A549 (cell line): ENCODE measurements at regions not wholly inside any gene's neighbourhood (a gene's known extent, or its start where the extent isn't known, plus 50 kb on each side); places are given as distances from the start of the nearest gene placed in this dataset.

ENCODE experiments used
- ATAC-seq, 2 experiments: fragments of 200-7000 bp in 1 of 2; fragments of >200 bp in 1 of 2; cut with Nextera tagmentation in 1 of 2; cut with Tn5 transposase in 1 of 2; 3 replicates each; pipeline versions ENCODE4 v1.8.0 to v1.9.1; 2018 to 2020; ENCODE audit warnings: mild to moderate bottlenecking in 1 of 2, moderate library complexity in 1 of 2
- CTCF ChIA-PET: fragments of 300-600 bp; sonication (Branson Sonifier 250); formaldehyde crosslinking; extraction: SDS; loops from one replicate; lab custom pipeline; 2021; ENCODE audit warnings: antibody characterized with exemption, inconsistent platforms; lab: Yijun Ruan, JAX
- POLR2A ChIA-PET: fragments of 350-600 bp; formaldehyde crosslinking; extraction: SDS; loops from one replicate; lab custom pipeline; 2021; ENCODE audit warnings: antibody characterized with exemption, inconsistent platforms; lab: Yijun Ruan, JAX
- DNase-seq, 2 experiments: peaks; one replicate each; pipeline versions ENCODE4 v3.0.0 to v3.0.0-alpha.2; 2011 to 2016; ENCODE audit warnings: low read depth in 1 of 2, low spot score in 1 of 2
- FAIRE-seq: peaks from 2 replicates; lab custom pipeline; 2011; peaks lifted over from hg19 to GRCh38; lab: Jason Lieb, UNC
- H3K27ac ChIP-seq, 2 experiments: fragments of >200 bp; sonication (Bioruptor Twin); formaldehyde crosslinking; 3 replicates each; pipeline ENCODE4 v1.5.1; 2016 to 2017
- H3K4me1 ChIP-seq: fragments of >200 bp; sonication (Bioruptor Twin); formaldehyde crosslinking; 3 replicates; pipeline ENCODE4 v1.6.1; 2016
- H3K4me2 ChIP-seq: fragments of >200 bp; sonication (Bioruptor Twin); formaldehyde crosslinking; 3 replicates; pipeline ENCODE4 v1.6.1; 2016
- H3K4me3 ChIP-seq: fragments of >200 bp; sonication (Bioruptor Twin); formaldehyde crosslinking; 3 replicates; pipeline ENCODE4 v1.5.1; 2016
- H3K9me3 ChIP-seq: fragments of >200 bp; sonication (Bioruptor Twin); formaldehyde crosslinking; 3 replicates; pipeline ENCODE4 v1.6.1; 2016
- BHLHE40 ChIP-seq: IDR thresholded peaks from 2 replicates; pipeline ENCODE4 v1.6.1; 2012; ENCODE audit warnings: low read depth, low read length, inconsistent platforms
- CBX2 ChIP-seq: fragments of 200-600 bp; sonication (generic); IDR thresholded peaks from 2 replicates; pipeline ENCODE4 v1.6.1; 2016; ENCODE audit warnings: low read depth, mild to moderate bottlenecking, borderline replicate concordance
- CEBPB ChIP-seq, 2 experiments: fragments of >200 bp in 1 of 2; sonication (Bioruptor Twin) in 1 of 2; formaldehyde crosslinking in 1 of 2; IDR thresholded peaks; 2 replicates each; pipeline ENCODE4 v1.6.1; 2012 to 2016
- EHMT2 ChIP-seq: fragments of 200-600 bp; sonication (generic); IDR thresholded peaks from 2 replicates; pipeline ENCODE4 v1.6.1; 2016; ENCODE audit warnings: antibody characterized with exemption, low read depth, mild to moderate bottlenecking, moderate library complexity
- HOXA7 ChIP-seq: fragments of 250-450 bp; sonication (Bioruptor Pico); IDR thresholded peaks from 2 replicates; pipeline ENCODE4 v1.5.0; 2020; ENCODE audit warnings: mild to moderate bottlenecking, moderate library complexity
- HOXB13 ChIP-seq: fragments of 250-450 bp; sonication (Bioruptor Pico); IDR thresholded peaks from 2 replicates; pipeline ENCODE4 v1.5.0; 2020; ENCODE audit warnings: low read depth, mild to moderate bottlenecking, moderate library complexity
- JUN ChIP-seq, 2 experiments: fragments of >200 bp; sonication (Bioruptor Twin); formaldehyde crosslinking; IDR thresholded peaks; 2 replicates in 1 of 2; 3 replicates in 1 of 2; pipeline ENCODE4 v1.6.1; 2016 to 2017
- MAFK ChIP-seq: fragments of 450-650 bp; IDR thresholded peaks from 2 replicates; pipeline ENCODE4 v1.6.1; 2014; ENCODE audit not compliant: partially characterized antibody
- NFE2L2 ChIP-seq: fragments of 150-350 bp; conservative IDR thresholded peaks from 2 replicates; pipeline ENCODE4 v1.6.1; 2014; ENCODE audit warnings: low read length
- NPAS2 ChIP-seq: fragments of 250-450 bp; sonication (Bioruptor Pico); IDR thresholded peaks from 2 replicates; pipeline ENCODE4 v1.8.0; 2022; ENCODE audit warnings: mild to moderate bottlenecking, moderate library complexity, borderline replicate concordance
- NR3C1 ChIP-seq: fragments of >200 bp; sonication (Bioruptor Twin); formaldehyde crosslinking; IDR thresholded peaks from 3 replicates; pipeline ENCODE4 v1.6.1; 2017
- PHF8 ChIP-seq: fragments of 200-600 bp; sonication (generic); IDR thresholded peaks from 2 replicates; pipeline ENCODE4 v1.6.1; 2016; ENCODE audit warnings: low read depth, mild to moderate bottlenecking, antibody characterized with exemption, moderate library complexity, borderline replicate concordance
- POLR2AphosphoS2 ChIP-seq: conservative IDR thresholded peaks from 2 replicates; pipeline ENCODE4 v1.6.1; 2012; ENCODE audit warnings: low read length, improper control_type of control experiment, inconsistent platforms
- RAD21 ChIP-seq, 2 experiments: fragments of >200 bp in 1 of 2; sonication (Bioruptor Twin) in 1 of 2; formaldehyde crosslinking in 1 of 2; IDR thresholded peaks in 1 of 2; conservative IDR thresholded peaks in 1 of 2; 2 replicates in 1 of 2; 3 replicates in 1 of 2; pipeline ENCODE4 v1.6.1; 2012 to 2018; ENCODE audit warnings: inconsistent platforms in 1 of 2
- SMC3 ChIP-seq: fragments of >200 bp; sonication (Bioruptor Twin); formaldehyde crosslinking; IDR thresholded peaks from 3 replicates; pipeline ENCODE4 v1.6.1; 2018; ENCODE audit warnings: inconsistent platforms
- SREBF2 ChIP-seq: fragments of 450-650 bp; IDR thresholded peaks from 2 replicates; pipeline ENCODE4 v1.6.1; 2014; ENCODE audit warnings: mild to moderate bottlenecking, moderate library complexity
- WGBS: methylation state at CpG from one replicate; pipeline ENCODE4 v1.1.6; 2017; ENCODE audit errors: missing lambda C conversion rate; 5-methylcytosine and 5-hydroxymethylcytosine counted together
- TF ChIP-seq, protein P1 (sequence below): fragments of >200 bp; sonication (Bioruptor Twin); formaldehyde crosslinking; IDR thresholded peaks from 3 replicates; pipeline ENCODE4 v1.5.1; 2016
- TF ChIP-seq, protein P2 (sequence below): fragments of 250-450 bp; sonication (Bioruptor Pico); IDR thresholded peaks from 2 replicates; pipeline ENCODE4 v1.5.0; 2021; ENCODE audit warnings: mild to moderate bottlenecking, moderate library complexity, borderline replicate concordance
- TF ChIP-seq, protein P3 (sequence below): fragments of 150-350 bp; IDR thresholded peaks from 2 replicates; pipeline ENCODE4 v1.6.1; 2014; ENCODE audit warnings: low read depth, mild to moderate bottlenecking, low read length
- TF ChIP-seq, protein P4 (sequence below): fragments of >200 bp; sonication (Bioruptor Twin); formaldehyde crosslinking; IDR thresholded peaks from 3 replicates; pipeline ENCODE4 v1.6.1; 2016

DNA sequence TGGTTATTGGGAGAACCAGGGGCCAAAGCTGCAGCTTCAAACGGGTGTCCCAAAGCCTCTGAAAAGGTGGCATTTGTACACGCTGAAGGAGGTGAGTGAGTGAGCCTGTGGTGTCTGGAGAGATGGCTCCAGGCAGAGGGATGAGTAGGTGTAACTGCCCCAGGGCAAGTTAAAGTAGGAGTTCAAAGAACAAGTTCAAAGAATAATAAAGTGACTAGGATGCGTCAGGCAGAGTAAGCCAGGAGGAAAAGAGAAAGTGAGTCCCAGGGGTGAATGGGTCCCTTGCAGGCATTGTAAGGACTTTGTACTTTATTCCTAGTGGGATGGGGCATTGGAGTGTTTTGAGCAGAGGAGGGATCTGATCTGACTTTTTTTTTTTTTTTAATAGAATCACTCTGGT lies 201.4 kb upstream of the PWP1 start:
- H3K4me1 ChIP-seq, result peaks cover 62% of the 10 kb centered on the region
- WGBS, result 52% methylated on average over 3 of the region's 3 CpGs
- ChIA-PET POLR2A (no interaction called here), CTCF (no interaction called here)
- ATAC-seq (no peak), FAIRE-seq (no peak), DNase-seq (no peak)
- H3K9me3 ChIP-seq, result no peaks in the 10 kb centered on the region
- no peak for TF ChIP-seq NFE2L2
- no peak for TF ChIP-seq PHF8
- no peak for TF ChIP-seq NR3C1
- no peak overlapping the region; a peak in 1 of 6 replicates for H3K27ac ChIP-seq
- no peak overlapping the region for H3K4me3 ChIP-seq
- H3K4me2 ChIP-seq, result peak overlapping the region; percentile 53

DNA sequence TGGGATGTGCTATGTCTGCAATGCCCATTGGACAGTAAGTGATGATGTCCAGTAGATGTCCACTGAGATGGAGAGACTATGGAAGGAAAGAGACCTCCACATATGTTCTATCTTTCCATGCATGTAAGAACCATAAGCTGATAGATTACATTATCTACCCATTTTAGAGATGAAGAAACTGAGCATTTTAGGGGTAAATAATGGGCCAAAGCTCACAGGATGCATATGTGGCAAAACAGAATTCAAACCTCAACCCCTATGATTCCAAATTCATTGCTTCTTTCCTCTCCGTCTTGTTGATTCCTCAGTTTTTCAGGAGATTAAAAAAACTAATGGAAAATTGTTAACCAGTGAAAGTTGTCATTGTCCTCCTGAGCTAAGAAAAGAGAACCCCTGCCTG lies 200.7 kb upstream of the PWP1 start:
- TF ChIP-seq, protein P1, sequence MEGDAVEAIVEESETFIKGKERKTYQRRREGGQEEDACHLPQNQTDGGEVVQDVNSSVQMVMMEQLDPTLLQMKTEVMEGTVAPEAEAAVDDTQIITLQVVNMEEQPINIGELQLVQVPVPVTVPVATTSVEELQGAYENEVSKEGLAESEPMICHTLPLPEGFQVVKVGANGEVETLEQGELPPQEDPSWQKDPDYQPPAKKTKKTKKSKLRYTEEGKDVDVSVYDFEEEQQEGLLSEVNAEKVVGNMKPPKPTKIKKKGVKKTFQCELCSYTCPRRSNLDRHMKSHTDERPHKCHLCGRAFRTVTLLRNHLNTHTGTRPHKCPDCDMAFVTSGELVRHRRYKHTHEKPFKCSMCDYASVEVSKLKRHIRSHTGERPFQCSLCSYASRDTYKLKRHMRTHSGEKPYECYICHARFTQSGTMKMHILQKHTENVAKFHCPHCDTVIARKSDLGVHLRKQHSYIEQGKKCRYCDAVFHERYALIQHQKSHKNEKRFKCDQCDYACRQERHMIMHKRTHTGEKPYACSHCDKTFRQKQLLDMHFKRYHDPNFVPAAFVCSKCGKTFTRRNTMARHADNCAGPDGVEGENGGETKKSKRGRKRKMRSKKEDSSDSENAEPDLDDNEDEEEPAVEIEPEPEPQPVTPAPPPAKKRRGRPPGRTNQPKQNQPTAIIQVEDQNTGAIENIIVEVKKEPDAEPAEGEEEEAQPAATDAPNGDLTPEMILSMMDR, result no peak
- TF ChIP-seq, all 56 proteins: peak for 0
- DNase-seq (no peak), ATAC-seq (no peak), FAIRE-seq (no peak)
- H3K9me3 ChIP-seq, result no peaks in the 10 kb centered on the region
- 91% methylated on average over 1 of the region's 1 CpG for WGBS
- CTCF ChIA-PET, result no interaction called here
- peak overlapping the region; percentile 53 for H3K4me2 ChIP-seq
- H3K4me3 ChIP-seq, result no peak overlapping the region
- no peak overlapping the region for H3K27ac ChIP-seq
- peaks cover 57% of the 10 kb centered on the region for H3K4me1 ChIP-seq
- POLR2A ChIA-PET, result no interaction called here

DNA sequence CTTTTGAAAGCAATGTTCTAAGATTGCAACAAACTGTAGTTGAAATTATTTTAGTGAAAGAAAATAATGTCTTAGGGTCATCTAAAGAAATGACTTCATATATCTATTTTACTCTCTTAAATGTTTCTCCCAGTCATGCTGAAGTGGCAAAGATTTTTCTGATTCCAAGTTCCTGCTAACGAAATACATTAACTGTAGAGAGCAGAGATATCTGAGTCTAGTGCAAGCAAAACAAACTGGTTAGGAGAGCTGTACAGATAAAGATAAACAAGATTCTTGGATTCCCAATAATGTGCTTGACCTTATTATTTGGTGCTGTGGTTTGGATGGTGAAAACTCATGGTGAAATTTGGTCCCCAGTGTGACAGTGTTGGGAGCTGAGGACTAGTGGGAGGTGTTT lies 199.9 kb upstream of the PWP1 start:
- no peak overlapping the region for H3K4me3 ChIP-seq
- DNase-seq (peak in 1 of 2 experiments; percentile 28), FAIRE-seq (peak; percentile 28), ATAC-seq (peak in 1 of 2 experiments; percentile 28; a peak in 3 of 6 replicates)
- peak overlapping the region; percentile 53 for H3K4me2 ChIP-seq
- H3K27ac ChIP-seq, result 0 out of 6 replicates have a peak overlapping the region, but pooled peaks of 1 of the 2 experiments have one; percentile 31
- ChIA-PET CTCF (no interaction called here), POLR2A (no interaction called here)
- H3K9me3 ChIP-seq, result no peaks in the 10 kb centered on the region
- 34% methylated on average over 1 of the region's 1 CpG for WGBS
- TF ChIP-seq RAD21 (conservative IDR thresholded peaks at IDR 0.05 in 1 of 2, IDR thresholded peaks at IDR 0.05 in 1 of 2), result no peak
- TF ChIP-seq SREBF2, result no peak
- TF ChIP-seq, protein P2, sequence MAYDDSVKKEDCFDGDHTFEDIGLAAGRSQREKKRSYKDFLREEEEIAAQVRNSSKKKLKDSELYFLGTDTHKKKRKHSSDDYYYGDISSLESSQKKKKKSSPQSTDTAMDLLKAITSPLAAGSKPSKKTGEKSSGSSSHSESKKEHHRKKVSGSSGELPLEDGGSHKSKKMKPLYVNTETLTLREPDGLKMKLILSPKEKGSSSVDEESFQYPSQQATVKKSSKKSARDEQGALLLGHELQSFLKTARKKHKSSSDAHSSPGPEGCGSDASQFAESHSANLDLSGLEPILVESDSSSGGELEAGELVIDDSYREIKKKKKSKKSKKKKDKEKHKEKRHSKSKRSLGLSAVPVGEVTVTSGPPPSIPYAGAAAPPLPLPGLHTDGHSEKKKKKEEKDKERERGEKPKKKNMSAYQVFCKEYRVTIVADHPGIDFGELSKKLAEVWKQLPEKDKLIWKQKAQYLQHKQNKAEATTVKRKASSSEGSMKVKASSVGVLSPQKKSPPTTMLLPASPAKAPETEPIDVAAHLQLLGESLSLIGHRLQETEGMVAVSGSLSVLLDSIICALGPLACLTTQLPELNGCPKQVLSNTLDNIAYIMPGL, result no peak
- TF ChIP-seq MAFK, result no peak
- TF ChIP-seq CBX2, result no peak
- TF ChIP-seq JUN (IDR thresholded peaks at IDR 0.05), result no peak
- TF ChIP-seq CEBPB (IDR thresholded peaks at IDR 0.05), result no peak
- no peak for TF ChIP-seq EHMT2
- no peak for TF ChIP-seq HOXA7
- TF ChIP-seq SMC3, result no peak
- TF ChIP-seq, protein P3, sequence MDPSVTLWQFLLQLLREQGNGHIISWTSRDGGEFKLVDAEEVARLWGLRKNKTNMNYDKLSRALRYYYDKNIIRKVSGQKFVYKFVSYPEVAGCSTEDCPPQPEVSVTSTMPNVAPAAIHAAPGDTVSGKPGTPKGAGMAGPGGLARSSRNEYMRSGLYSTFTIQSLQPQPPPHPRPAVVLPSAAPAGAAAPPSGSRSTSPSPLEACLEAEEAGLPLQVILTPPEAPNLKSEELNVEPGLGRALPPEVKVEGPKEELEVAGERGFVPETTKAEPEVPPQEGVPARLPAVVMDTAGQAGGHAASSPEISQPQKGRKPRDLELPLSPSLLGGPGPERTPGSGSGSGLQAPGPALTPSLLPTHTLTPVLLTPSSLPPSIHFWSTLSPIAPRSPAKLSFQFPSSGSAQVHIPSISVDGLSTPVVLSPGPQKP, result no peak
- TF ChIP-seq POLR2AphosphoS2, result no peak
- TF ChIP-seq, protein P4, sequence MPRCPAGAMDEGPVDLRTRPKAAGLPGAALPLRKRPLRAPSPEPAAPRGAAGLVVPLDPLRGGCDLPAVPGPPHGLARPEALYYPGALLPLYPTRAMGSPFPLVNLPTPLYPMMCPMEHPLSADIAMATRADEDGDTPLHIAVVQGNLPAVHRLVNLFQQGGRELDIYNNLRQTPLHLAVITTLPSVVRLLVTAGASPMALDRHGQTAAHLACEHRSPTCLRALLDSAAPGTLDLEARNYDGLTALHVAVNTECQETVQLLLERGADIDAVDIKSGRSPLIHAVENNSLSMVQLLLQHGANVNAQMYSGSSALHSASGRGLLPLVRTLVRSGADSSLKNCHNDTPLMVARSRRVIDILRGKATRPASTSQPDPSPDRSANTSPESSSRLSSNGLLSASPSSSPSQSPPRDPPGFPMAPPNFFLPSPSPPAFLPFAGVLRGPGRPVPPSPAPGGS, result no peak
- TF ChIP-seq BHLHE40, result no peak
- no peak for TF ChIP-seq HOXB13 (CRISPR knock-in tag)
- TF ChIP-seq NPAS2, result no peak
- peaks cover 53% of the 10 kb centered on the region for H3K4me1 ChIP-seq
